Adrenal gland (tissue), 9 donors: ENCODE measurements at regions not wholly inside any gene's neighbourhood (a gene's known extent, or its start where the extent isn't known, plus 50 kb on each side); places are given as distances from the start of the nearest gene placed in this dataset.

Source experiments
- DNase-seq, 7 donors: peaks; one replicate each; pipeline ENCODE4 v3.0.0-alpha.2; 2019 to 2020
- H3K27ac ChIP-seq, 5 donors: fragments of 200-600 bp; sonication (generic) in 4 of 5; 1 replicate in 3 of 5; 2 replicates in 2 of 5; pipeline versions ENCODE4 v1.5.1 to v1.8.0; 2016 to 2020; ENCODE audit warnings: mild to moderate bottlenecking in 1 of 5
- H3K27me3 ChIP-seq: fragments of 200-600 bp; 2 replicates; pipeline ENCODE4 v1.8.0; 2021
- H3K36me3 ChIP-seq, 2 donors: fragments of 200-600 bp; replicated peaks in 1 of 2; 1 replicate in 1 of 2; 2 replicates in 1 of 2; pipeline versions ENCODE4 v1.5.1 to v1.8.0; 2018 to 2022
- H3K4me1 ChIP-seq, 2 donors: fragments of 200-600 bp; replicated peaks in 1 of 2; 1 replicate in 1 of 2; 2 replicates in 1 of 2; pipeline versions ENCODE4 v1.5.1 to v1.8.0; 2018 to 2021
- H3K4me3 ChIP-seq, 4 donors: fragments of 200-600 bp; sonication (generic) in 3 of 4; one replicate each; pipeline ENCODE4 v1.5.1; 2016 to 2018
- H3K9me3 ChIP-seq, 3 donors: fragments of 200-600 bp; sonication (generic) in 1 of 3; replicated peaks in 1 of 3; 1 replicate in 2 of 3; 2 replicates in 1 of 3; pipeline versions ENCODE4 v1.5.1 to v1.8.0; 2016 to 2021
- CTCF ChIP-seq, 6 experiments: fragments of 450-650 bp in 4 of 6; fragments of 200-600 bp in 2 of 6; sonication (generic) in 1 of 6; IDR thresholded peaks; 1 replicate in 5 of 6; 2 replicates in 1 of 6; pipeline versions ENCODE4 v1.5.1 to v1.8.0; 2016 to 2021; ENCODE audit warnings: antibody characterized with exemption in 6 of 6, mild to moderate bottlenecking in 2 of 6, moderate library complexity in 1 of 6
- POLR2A ChIP-seq, 2 donors: fragments of 450-650 bp; IDR thresholded peaks; one replicate each; pipeline ENCODE4 v1.6.1; 2017; ENCODE audit warnings: antibody characterized with exemption in 2 of 2, mild to moderate bottlenecking in 2 of 2, moderate library complexity in 1 of 2
- whole genome bisulfite sequencing, 4 donors: extraction: QIAGEN DNeasy Blood & Tissue Kit in 2 of 4; methylation state at CpG; one replicate each; pipeline versions ENCODE4 v1.1.5 to v1.1.7; 2013 to 2017; 5-methylcytosine and 5-hydroxymethylcytosine counted together
- intact Hi-C, 2 donors: fragments of 100-400 bp; cut with DNase I; formaldehyde crosslinking; loops; one replicate each; pipeline versions ENCODE4 v1.14.1 to v1.15.0; 2022 to 2023
- donor health status: healthy with polysubstance abuse.
- donor health status: Bipolar disorder and iron deficiency.
- donor health status: DM: yes; HTN: yes; CAD: no.
- donor health status: DM: no; HTN: no; CAD: no.
- donor health status: DM: no; HTN: no; CAD: no.

GRCh38 chr2:64196963-64197362, 52.7 kb upstream of the PELI1 start:
- Histone ChIP-seq H3K36me3 (no peaks in the 10 kb centered on the region), H3K9me3 (no peaks in the 10 kb centered on the region), H3K27me3 (no peaks in the 10 kb centered on the region), H3K4me3 (no peak overlapping the region), H3K4me1 (no peaks in the 10 kb centered on the region), H3K27ac (no peak overlapping the region)
- 74 to 79% (median 77%) methylated on average over 5 of the region's 5 CpGs for WGBS, 4 donors
- TF ChIP-seq CTCF (IDR thresholded peaks at IDR 0.05) = no peak
- TF ChIP-seq POLR2A (IDR thresholded peaks at IDR 0.05) = no peak
- intact Hi-C loops = no loop called here
- no peak for DNase-seq

GRCh38 chr2:64201151-64201550, 56.9 kb upstream of the PELI1 start:
- Histone ChIP-seq H3K4me3 (no peak overlapping the region), H3K9me3 (no peaks in the 10 kb centered on the region), H3K27ac (no peak overlapping the region), H3K36me3 (no peaks in the 10 kb centered on the region), H3K27me3 (no peaks in the 10 kb centered on the region), H3K4me1 (peaks cover 0 to 17% of the 10 kb centered on the region in 2 donors)
- 69 to 93% (median 86%) methylated on average over 1 of the region's 1 CpG for WGBS, 4 donors
- intact Hi-C loops = no loop called here
- TF ChIP-seq POLR2A (IDR thresholded peaks at IDR 0.05) (no peak), CTCF (IDR thresholded peaks at IDR 0.05) (no peak)
- no peak for DNase-seq

GRCh38 chr2:64202206-64202845, 58.1 kb upstream of the PELI1 start:
- no peaks in the 10 kb centered on the region for H3K9me3 ChIP-seq
- H3K4me3 ChIP-seq = no peak overlapping the region
- H3K27me3 ChIP-seq = no peaks in the 10 kb centered on the region
- H3K4me1 ChIP-seq = peaks cover 0 to 17% of the 10 kb centered on the region in 2 donors
- no peak overlapping the region for H3K27ac ChIP-seq
- TF ChIP-seq CTCF (IDR thresholded peaks at IDR 0.05) (no peak), POLR2A (IDR thresholded peaks at IDR 0.05) (no peak)
- DNase-seq = no peak
- intact Hi-C loops = no loop called here
- no peaks in the 10 kb centered on the region for H3K36me3 ChIP-seq
- WGBS, 4 donors = 68 to 70% (median 70%) methylated on average over 4 of the region's 4 CpGs

- H3K27ac ChIP-seq = peak overlapping the region in 2 of 5 donors; percentile 68 to 84
- TF ChIP-seq POLR2A (IDR thresholded peaks at IDR 0.05) = no peak
- TF ChIP-seq CTCF (IDR thresholded peaks at IDR 0.05) = no peak
- no peaks in the 10 kb centered on the region for H3K36me3 ChIP-seq
- peaks cover 0 to 17% of the 10 kb centered on the region in 2 donors for H3K4me1 ChIP-seq
- WGBS, 4 donors = 68 to 77% (median 73%) methylated on average over 4 of the region's 4 CpGs
- no peak overlapping the region for H3K4me3 ChIP-seq
- H3K27me3 ChIP-seq = no peaks in the 10 kb centered on the region
- intact Hi-C loops = no loop called here
- H3K9me3 ChIP-seq = no peaks in the 10 kb centered on the region
- no peak for DNase-seq
Observed at GRCh38 chr2:64203131-64203857, 59.1 kb upstream of the PELI1 start.
